ENCODE measurements at regions not wholly inside any gene's neighbourhood (a gene's known extent, or its start where the extent isn't known, plus 50 kb on each side); places are given as distances from the start of the nearest gene placed in this dataset.

DNA sequence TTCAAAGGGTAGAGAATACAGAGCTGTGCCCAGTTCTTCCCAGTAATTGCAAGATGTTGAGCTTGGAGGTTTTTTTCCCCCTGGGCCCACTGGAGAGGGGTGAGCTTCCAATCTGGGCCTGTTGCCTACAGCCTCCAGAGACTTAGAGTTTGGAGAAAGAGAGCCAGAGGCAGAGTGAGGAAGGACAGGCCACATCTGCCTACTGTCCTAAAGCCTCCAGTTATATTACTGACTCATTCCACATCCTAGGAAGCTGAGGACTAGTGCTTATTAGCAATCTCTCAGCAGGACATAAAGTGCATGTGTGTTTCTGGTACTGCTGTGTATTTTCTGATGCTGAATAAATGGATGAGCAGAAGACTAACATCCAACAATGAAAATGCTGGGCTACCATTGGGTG, 181.0 kb upstream of the MAMLD1 start:
- TF ChIP-seq ZNF398 (CRISPR knock-in tag; IDR thresholded peaks at IDR 0.05): no peak
- no peak for TF ChIP-seq SETDB1 (IDR thresholded peaks at IDR 0.05; ENCODE audit: low read length)
- TF ChIP-seq ZNF717 (CRISPR knock-in tag; IDR thresholded peaks at IDR 0.05): no peak
- no peak for TF ChIP-seq TBL1XR1 (IDR thresholded peaks at IDR 0.05; ENCODE audit: low read length in 2 of 2)
- no peak for TF ChIP-seq GTF2A2 (tag; IDR thresholded peaks at IDR 0.05)
- TF ChIP-seq BRF1 (IDR thresholded peaks at IDR 0.05; ENCODE audit: borderline replicate concordance, extremely low read depth, insufficient read length): no peak
- TF ChIP-seq HNRNPK (IDR thresholded peaks at IDR 0.05; ENCODE audit: low read depth, low read length, poor library complexity, severe bottlenecking): no peak
- TF ChIP-seq ZBTB17 (CRISPR knock-in tag; IDR thresholded peaks at IDR 0.05): no peak
- TF ChIP-seq, protein P1, sequence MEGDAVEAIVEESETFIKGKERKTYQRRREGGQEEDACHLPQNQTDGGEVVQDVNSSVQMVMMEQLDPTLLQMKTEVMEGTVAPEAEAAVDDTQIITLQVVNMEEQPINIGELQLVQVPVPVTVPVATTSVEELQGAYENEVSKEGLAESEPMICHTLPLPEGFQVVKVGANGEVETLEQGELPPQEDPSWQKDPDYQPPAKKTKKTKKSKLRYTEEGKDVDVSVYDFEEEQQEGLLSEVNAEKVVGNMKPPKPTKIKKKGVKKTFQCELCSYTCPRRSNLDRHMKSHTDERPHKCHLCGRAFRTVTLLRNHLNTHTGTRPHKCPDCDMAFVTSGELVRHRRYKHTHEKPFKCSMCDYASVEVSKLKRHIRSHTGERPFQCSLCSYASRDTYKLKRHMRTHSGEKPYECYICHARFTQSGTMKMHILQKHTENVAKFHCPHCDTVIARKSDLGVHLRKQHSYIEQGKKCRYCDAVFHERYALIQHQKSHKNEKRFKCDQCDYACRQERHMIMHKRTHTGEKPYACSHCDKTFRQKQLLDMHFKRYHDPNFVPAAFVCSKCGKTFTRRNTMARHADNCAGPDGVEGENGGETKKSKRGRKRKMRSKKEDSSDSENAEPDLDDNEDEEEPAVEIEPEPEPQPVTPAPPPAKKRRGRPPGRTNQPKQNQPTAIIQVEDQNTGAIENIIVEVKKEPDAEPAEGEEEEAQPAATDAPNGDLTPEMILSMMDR (IDR thresholded peaks at IDR 0.05 in 2 of 3, conservative IDR thresholded peaks at IDR 0.05 in 1 of 3; ENCODE audit: insufficient read depth in 2 of 3, low read depth in 1 of 3, low read length in 3 of 3): no peak

Data from K562 (cell line).